ENCODE measurements at regions not wholly inside any gene's neighbourhood (a gene's known extent, or its start where the extent isn't known, plus 50 kb on each side); places are given as distances from the start of the nearest gene placed in this dataset.

DNA sequence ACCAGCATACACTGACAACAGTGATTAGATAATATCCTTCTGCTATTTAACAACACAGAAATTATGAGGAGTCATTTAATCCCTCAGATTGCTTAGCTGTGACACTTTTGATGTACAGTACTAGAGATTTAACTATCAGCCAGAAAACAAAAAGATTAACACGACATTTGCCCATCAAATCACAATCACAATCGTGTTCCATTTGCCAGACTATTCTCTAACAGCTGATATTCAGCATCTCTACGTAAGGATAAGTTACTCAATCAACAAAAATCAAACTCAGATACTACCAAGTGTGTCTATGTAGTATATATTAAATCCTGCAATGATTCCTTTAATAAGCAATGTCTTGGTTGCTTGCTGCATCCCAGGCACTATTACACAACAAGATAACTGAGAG is 558.7 kb upstream of the USP15 start:
- no peak for DNase-seq

DNA sequence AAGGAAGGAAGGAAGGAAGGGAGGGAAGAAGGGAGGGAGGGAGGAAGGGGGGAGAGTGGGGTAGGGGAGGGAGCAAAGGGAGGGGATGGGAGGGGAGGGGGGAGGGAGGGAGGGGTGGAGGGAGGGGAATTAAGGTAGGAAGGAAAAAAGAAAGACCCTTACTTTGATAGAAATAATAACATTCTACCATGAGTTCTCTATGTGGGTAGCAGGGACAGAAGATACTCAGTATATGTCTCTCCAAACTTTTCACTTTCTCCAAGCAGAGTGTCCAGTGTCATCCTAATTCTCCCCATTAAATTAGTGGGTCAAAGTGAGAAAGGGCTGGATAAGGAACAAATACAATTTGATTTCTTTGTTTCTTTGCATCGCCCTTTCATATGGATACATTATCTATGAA is 553.4 kb upstream of the USP15 start:
- no peak for DNase-seq

DNA sequence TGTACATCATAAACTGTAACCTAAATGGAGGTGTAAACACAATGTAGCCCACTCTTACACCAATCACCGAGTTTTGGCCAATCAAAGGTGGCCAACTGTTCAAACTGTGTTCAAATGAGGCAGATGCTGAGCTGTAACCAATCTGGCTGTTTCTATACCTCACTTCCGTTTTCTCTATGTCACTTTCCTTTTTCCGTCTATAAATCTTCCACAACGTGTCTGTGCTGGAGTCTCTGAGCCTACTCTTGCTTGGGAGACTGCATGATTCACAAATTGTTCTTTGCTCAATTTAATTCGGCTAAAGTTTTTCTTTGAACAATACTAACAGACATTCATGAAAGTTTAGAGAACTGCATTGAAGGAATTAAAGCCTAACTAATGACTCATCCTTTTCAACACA is 547.1 kb upstream of the USP15 start:
- DNase-seq, result no peak

DNA sequence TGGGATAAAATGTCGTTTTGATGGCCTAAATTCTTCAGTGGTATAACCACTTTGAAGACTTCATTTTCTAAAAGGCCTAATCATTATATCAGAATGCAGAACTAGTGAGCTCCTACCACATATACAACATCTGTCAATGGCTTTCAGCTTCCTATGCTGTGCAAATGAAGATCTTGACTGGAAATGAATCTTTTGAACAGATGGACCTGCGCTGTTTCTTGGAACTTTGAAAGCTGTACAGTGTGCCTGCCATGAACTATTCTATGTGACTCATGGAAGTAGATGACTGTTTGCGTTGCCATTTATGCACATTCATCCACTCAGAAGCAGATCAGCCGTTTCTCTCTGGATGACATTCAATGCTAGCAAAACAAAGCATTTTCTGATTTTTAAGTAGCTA is 542.2 kb upstream of the USP15 start:
- DNase-seq, result no peak

DNA sequence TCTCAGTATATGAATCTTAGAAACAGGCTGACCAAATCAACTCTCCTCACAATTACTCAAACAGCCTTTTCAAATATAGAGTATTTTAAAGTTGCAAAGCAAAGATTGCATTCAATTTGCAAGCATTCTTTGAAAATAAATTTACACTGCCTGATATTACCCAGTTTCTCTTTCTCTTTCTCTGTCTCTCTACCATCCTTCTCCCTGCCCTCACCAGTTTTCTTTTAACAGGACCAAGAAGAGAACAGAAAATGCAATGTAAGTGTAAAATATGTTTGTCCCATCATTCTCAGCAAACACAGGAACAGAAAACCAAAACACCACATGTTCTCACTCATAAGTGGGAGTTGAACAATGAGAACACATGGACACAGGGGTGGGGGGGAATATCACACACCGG is 520.3 kb upstream of the USP15 start:
- DNase-seq, result no peak

DNA sequence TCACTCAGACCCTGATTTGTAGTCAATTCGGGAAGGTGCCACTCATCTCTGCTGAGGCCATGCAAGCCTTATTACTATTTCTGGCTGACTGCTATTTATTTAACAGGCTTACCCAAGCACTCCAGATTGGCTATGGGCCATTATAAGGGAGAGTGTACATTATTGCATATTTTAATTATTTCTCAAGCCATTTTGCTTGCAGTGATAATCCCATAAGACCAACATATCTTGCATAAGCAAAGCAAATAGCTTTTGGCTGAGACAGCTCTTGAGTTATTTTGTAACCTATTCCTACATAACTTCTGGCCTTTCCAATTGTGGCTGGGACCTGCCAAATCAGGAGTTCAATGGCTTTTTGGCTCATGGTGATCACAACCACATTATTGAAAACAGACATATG is 509.6 kb upstream of the USP15 start:
- DNase-seq, result no peak

DNA sequence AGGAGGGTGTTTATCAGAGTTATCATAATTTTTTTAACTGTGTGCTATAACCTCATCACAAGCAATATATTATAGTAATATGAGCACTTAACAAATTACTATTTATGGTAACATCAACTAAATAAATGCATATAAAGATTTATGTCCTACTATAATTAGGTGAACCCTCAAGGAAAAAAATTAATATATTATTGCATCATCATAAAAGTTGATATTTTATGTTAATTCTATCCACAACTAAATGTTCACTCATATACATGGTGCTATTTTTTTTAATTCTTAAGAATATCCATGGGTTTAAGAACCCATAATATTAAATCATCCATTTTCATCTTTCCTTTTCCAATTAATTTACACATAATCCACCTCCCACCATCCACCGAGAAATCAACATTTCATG is 506.0 kb upstream of the USP15 start:
- no peak for DNase-seq

DNA sequence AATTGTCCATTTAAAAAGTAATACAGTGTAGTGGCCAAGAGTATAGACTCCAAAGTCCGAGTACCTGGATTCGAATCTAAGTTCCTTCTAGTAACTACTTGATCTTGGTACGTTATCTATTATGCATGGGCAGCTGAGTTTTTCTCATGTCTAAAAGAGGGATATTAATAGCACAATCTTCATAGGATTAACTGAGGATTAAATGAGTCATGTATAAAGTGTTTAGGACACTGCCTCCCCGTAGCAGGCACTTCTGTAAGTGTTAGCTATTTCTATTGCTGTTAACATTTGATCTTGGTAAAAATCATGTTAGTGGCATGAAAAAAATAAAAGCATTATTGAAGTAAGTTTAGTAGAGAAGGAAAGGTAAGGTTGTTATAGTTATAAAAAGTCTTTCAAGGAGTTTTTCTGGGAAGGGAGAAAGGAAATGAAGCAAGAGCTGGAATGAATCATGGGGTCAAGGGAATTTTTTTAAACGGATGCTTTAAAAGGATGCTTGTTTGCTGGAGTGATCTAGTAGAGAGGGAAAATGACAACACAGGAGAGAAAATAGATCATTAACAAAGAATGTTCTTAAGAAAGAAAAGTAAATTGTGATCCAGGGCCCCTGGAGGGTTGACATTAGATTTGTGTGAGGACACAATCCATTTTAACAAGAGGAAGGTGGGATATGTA is 502.2 kb upstream of the USP15 start:
- no peak for DNase-seq

DNA sequence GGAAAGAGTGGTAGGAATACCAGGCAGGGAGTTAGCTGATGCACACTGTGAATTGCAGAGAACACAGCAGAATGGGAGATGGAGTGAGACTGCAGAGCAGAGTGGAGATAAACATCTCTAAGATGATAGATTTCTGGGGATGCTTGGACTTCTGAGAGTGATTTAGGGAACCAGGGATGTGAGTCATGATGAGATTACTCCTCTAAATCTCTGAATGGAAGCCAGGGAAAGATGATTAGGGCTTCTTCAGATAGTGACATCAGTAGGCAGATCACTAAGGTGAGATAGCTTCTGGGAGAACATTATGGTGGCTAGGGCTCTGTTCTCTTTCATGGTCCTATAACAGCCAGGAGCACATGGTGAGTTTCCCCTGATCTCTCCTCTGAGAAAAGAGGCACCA is 501.5 kb upstream of the USP15 start:
- no peak for DNase-seq

DNA sequence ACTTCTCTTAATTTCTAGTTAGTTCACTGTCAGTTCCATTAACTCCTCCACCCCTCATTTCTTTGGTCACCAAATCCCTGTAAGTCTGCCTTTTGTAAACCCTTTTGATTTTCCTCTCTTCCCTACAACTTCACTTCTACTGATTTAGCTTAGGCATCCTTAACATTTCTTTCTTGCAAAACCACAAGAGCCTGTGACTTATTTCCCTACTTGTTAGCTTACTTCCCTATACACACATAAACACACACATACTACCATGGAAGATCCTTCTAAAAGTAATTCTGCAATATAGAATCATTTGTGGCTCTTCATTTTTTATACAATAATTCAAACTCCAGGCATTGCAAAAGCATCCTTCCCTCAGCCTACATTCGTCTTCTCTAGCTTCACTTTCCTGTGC is 494.3 kb upstream of the USP15 start:
- DNase-seq, result no peak

DNA sequence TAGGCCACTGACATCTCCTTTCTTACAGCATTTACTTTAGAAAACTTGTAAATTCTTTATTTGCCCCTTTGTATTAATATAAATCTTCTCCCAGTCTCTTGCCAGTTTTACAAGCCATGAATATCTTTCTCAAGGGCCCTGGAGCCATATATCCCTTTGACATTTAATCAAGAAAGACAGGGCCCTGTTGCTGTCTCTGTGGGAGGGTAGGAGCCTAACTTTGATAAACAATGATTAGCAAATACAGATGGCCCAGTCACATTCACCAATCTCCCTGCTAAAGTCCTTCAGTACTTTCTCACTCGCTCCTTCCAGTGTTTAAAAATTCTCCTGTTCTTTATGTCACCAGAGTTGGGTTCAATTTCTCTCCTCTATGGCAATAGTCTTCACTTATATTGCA is 479.8 kb upstream of the USP15 start:
- DNase-seq, result no peak

DNA sequence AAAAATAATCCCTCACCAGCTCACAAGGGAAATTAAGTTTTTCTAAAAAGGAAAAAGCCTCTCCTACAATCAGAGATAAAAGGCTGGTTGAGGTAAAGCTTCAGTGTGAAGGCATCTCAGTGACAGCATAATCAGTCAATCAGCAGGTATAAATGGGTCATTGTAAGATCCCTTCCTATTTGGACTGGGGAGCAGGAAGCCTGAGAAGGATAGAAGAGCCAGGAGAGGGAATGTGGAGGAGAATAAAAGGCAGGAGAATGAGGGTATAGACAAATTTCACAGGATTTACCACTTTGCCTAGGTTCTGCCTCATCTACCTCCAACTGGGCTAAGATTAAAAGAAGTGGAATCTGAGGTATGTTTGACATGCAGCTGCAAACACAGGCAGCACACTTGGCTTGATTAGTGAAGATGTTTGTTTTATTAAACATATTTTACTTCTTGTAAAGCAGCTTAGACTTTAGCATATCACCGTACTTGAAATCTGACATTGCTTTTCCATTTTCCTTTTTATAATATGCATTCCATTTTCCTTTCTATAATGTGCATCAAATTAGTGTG is 479.1 kb upstream of the USP15 start:
- no peak for DNase-seq

DNA sequence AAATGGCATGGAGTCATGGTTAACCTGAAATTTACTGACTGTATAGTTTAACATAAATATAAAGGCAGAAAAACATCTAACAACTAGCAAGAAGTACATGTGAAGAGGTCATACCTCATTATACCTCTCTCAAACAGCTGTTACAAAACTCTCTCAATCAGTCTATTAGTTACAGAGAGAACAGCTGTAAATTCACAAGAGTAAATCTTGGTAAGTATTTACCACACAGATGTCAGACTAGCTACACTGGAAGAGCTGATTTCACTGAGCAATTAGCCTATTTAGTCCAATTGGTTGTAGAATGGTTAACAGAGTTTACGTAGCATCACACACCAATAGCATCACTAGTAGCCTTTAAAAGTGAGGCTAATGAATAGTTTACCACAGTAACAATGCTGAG is 463.4 kb upstream of the USP15 start:
- no peak for DNase-seq

DNA sequence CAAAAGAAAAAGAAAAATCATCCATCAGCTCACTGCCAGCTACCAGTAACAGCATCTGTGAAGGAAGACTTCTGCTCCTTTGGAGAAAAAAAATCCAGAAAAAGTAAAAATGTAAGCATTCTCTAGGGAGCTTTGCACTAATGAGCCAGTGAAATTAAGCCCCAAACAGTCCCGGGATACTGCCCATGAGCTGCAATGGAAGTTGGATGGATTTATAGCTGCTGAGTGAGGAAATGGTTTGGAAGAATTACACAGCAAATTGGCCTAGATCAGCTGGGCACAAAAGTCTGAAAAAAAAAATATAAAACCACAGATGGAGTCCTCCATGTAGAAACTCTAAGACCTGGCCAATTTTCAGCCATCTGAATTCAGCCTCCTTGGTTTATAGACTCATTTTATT is 462.9 kb upstream of the USP15 start:
- DNase-seq, result no peak

DNA sequence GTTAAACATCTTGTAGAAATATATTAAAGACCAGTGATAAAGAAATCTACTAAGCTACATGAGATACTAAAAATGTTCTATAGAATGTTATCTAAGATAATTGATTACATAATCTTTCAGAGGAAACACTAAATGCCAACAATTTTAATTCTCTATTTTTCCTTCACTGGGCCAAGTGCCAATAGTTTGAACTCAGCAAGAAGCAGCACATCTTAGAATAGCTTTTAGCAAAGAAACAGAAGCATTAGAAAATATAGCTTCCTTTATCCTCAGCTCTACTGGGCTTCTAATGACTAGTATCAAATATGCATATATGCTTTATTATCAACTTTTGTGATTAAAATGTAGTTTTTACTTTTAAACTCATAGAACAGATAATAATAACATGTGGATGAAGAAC is 461.4 kb upstream of the USP15 start:
- DNase-seq, result no peak

DNA sequence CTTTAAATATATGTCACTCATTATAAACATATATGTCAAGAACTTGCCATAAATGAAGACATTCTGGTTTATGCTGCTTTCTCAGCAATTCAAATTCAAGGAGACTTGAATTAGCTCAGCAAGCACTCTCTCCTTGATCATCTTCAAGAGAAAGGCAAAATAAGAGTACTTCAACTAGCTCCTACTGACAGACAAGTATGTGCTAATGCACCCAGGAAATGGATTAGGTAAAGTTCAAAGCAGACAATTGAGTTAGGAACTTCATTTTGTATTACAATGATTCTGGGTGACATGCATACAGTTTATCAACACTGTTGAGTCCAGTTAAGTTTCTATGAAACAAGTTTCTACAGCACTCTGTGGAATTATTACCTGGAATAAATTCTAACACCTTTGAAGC is 455.9 kb upstream of the USP15 start:
- no peak for DNase-seq

DNA sequence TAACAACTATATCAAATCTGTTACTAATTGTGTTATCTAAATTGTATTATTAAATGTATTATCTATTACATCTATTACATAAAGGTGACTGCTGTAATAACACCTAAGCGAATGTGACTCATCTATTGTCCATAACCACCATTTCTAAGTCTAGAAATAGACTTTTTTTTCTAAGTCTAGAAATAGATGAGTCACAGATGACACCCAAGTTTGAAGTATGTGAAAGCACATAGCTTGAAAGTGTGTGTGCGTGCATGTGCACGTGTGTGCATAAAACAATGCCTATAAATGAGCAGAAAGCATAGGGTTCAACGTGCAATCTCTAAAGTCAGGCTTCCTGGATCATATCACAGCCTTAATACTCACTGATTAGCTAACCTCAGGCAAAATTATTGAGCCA is 451.3 kb upstream of the USP15 start:
- DNase-seq, result no peak

DNA sequence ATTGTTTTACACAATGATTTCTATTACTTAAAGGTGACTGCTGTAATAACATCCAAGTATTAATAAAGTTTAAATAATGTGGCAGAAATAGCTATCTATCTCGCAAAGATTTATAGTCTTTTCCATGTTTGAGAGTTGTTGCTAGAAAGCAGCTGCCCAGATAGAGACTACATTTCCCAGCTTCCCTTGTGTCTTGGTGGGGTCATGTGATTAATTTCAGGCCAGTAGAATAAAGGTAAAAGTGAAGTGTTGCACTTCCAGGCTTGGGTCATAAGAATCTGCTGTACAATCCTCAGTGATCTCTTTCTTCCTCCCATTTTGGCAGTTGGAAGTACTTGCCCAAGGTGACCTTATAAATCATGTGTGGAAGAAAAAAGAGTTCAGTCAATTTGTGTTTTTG is 449.7 kb upstream of the USP15 start:
- DNase-seq, result no peak

DNA sequence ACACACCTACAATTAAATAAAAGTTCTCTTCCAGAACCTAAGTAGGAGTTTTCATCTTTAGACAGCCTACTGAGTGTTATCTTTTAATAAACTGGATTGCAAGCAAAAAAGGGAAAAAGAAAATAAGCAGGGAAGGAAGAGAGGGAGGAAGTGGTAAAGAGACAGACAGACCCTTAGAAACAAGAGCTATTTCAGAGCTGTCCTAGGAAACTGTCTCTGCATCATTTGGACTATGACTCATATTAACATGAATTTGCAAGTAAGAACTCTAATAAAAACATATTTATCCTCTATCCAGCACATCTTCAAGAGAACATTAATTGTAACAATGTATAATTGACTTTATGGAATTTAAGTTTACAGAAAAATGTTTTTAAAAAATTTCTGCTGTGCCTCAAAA is 438.8 kb upstream of the USP15 start:
- DNase-seq, result no peak

DNA sequence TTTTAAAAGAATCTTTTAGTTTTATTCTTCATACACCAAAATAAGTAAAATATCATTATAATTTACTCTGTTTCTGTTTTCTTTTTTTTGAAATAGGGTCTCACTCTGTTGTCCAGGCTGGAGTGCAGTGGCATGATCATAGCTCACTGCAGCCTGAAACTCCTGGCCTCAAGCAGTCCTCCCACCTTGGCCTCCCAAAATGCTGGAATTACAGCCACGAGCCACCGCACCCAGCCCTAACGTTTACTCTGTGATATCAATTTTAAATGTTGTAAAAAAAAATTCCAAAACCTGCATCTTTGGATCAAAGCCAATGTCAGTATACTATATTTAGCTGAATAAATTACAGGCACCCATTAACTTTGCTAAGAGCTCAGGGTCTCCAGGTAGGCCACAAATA is 437.1 kb upstream of the USP15 start:
- no peak for DNase-seq

DNA sequence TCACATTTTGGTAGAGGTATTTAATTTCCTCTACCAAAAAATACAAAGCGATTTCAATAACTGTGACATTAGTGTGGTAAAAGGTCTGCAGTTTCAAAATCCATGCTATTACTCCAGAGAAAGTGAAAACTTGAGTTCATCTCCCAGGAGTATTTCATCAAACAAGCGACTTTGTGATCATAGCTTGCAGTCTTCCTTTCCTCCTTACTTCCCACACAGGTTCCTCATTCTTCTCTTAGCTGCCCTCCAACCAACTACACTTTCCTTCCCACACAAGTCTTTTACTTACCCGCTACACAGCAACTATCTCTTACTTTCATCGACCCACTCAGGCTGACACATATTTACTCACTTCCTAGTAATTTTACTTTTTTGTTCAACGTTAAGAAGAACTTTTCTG is 413.4 kb upstream of the USP15 start:
- no peak for DNase-seq

DNA sequence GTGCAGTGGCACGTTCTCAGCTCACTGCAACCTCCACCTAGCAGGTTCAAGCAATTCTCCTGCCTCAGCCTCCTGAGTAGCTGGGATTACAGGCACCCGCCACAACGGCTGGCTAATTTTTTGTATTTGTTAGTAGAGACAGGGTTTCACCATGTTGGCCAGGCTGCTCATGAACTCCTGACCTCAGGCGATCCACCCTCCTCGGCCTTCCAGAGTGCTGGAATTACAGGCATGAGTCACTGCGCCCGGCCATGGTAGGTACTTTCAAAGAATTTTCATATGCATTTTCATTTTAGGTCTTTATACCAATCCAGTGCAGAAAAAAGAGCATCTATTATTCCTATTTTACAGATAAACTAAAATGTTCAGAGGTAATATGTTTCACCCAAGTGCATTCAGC is 411.3 kb upstream of the USP15 start:
- DNase-seq, result no peak

DNA sequence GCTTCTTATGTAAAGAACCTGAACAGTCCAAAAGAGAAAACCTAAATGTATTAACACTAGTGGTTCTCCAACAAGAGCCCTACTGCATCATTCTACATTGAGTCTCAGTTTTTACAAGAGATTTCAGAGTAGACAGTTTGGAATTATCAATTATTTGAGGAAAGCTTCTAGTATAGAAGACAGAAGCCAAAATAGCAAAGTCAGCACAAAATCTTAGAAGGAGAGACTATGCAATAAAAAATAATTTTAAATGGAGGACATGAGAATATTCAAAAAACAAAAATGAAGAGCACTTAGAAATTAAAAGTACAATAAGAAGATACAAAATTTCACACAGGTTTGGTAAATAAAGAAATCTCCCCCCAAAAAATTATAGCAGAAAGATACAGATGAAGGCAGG is 406.3 kb upstream of the USP15 start:
- no peak for DNase-seq

DNA sequence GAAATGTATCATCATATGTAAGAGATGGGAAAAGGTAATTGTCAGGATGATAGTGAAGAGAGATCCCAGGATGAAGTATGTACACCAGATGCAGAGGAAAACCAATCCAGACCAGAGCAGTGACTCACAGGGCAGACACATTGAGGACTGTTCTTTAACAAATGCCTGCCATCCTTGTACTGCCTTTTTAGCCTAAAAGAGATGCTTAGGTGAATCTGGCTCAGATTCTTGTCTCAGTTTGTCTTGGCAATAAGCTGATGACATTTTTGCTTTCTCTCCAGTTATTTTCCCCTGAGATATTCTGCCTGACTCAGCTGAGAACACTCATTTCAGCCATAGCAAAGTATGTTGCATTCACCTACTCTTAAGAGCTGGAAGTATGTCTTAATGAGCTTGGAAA is 405.3 kb upstream of the USP15 start:
- DNase-seq, result no peak

DNA sequence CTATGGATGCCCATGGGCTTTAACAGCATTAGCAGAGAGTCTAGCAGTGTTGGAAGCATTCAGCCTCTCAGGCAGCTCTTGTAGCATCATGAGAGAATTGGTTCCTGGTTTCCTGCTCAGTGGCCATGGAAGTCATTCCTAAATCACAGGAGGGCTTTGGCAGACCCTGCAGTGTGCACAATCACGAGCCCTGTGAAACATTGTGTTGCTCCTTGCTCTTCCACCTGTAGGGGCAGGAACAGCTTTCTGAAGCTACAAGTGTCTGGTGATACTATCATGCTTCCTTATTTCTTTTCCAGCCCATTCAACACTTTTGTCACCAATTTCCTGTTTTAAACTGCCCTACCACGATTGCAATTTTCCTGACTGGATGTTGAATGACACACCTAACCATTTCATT is 402.2 kb upstream of the USP15 start:
- DNase-seq, result no peak

DNA sequence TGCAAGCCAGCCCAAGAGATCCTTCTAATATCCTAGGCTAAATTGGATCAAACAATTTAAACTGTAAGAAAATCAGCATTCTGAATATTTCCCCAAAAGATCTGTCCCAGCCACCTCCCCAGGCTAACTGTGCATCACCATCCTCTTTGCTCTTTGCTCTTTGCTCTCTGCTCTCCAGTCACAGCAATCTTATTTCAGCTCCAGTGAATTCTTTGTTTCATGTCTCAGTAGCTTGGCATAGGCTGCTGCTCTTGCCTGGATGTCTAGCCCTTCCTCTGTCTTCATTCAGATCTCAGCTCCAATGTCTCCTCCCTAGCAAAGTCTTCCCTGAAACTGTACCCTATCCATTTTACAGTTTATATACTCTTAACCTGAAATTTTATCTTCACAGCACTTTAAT is 399.8 kb upstream of the USP15 start:
- no peak for DNase-seq

Measured in CD4-positive, alpha-beta T cell treated with Interleukin-1 beta for 1 hour (primary cell).